ENCODE measurements at regions not wholly inside any gene's neighbourhood (a gene's known extent, or its start where the extent isn't known, plus 50 kb on each side); places are given as distances from the start of the nearest gene placed in this dataset.
"Not testable (repeated sequence)": the region's sequence is repeated elsewhere in the genome, so short reads cannot be mapped to it uniquely, and the experiment has no call there.

GRCh38 chr19:29884466-29884865, 57.6 kb upstream of the URI1 start:
- H3F3A ChIP-seq (ENCODE audit: insufficient read depth, low read depth), result no peaks in the 10 kb centered on the region
- no peaks in the 10 kb centered on the region for H3K79me2 ChIP-seq (ENCODE audit: low read depth)
- DNase-seq, result no peak
- H3K36me3 ChIP-seq (ENCODE audit: low read depth), result no peaks in the 10 kb centered on the region
- TF ChIP-seq CTCF (conservative IDR thresholded peaks at IDR 0.05) (no peak), EZH2 (IDR thresholded peaks at IDR 0.05; ENCODE audit: low read depth) (no peak)
- H4K20me1 ChIP-seq (ENCODE audit: insufficient read depth), result no peaks in the 10 kb centered on the region
- POLR2A ChIA-PET (ENCODE audit: unreplicated experiment), result no interaction called here
- no peak overlapping the region for H3K4me3 ChIP-seq
- BruUV-seq (replicated peaks), result no TSS peak
- H3K27ac ChIP-seq, result no peak overlapping the region
- H2AFZ ChIP-seq, result no peak overlapping the region
- intact Hi-C loops (cut with micrococcal nuclease; ENCODE audit: unreplicated experiment), result loop anchor here (10.0 kb wide), 1 partner anchor 410 kb away; no protein-coding TSS in a partner anchor
- H3K4me1 ChIP-seq (replicated peaks; ENCODE audit: insufficient read depth), result no peaks in the 10 kb centered on the region
- peaks cover 46% of the 10 kb centered on the region for H3K27me3 ChIP-seq (ENCODE audit: insufficient read depth, low read depth)
- CTCF ChIA-PET, result no interaction called here
- H3K9me3 ChIP-seq (ENCODE audit: insufficient read depth, low read depth), result no peaks in the 10 kb centered on the region
- no peaks in the 10 kb centered on the region for H3K9me2 ChIP-seq (ENCODE audit: insufficient read depth)
- no peak overlapping the region for H3K4me2 ChIP-seq

GRCh38 chr19:29886106-29886505, 55.9 kb upstream of the URI1 start:
- H3K36me3 ChIP-seq (ENCODE audit: low read depth); H4K20me1 ChIP-seq (ENCODE audit: insufficient read depth); H3K4me1 ChIP-seq (replicated peaks; ENCODE audit: insufficient read depth); H3K27ac ChIP-seq; POLR2A ChIA-PET (ENCODE audit: unreplicated experiment); H3K79me2 ChIP-seq (ENCODE audit: low read depth); H3K4me3 ChIP-seq; CTCF ChIA-PET; H3K9me3 ChIP-seq (ENCODE audit: insufficient read depth, low read depth); H3K9me2 ChIP-seq (ENCODE audit: insufficient read depth); H3K4me2 ChIP-seq; BruUV-seq (replicated peaks); DNase-seq; H3F3A ChIP-seq (ENCODE audit: insufficient read depth, low read depth); H2AFZ ChIP-seq: not testable (repeated sequence)
- intact Hi-C loops (cut with micrococcal nuclease; ENCODE audit: unreplicated experiment), result loop anchor here (10.0 kb wide), 1 partner anchor 409 kb away; no protein-coding TSS in a partner anchor
- H3K27me3 ChIP-seq (ENCODE audit: insufficient read depth, low read depth), result peaks cover 34% of the 10 kb centered on the region

GRCh38 chr19:29886586-29886985, 55.5 kb upstream of the URI1 start:
- Histone ChIP-seq H3K27ac (no peak overlapping the region), H3F3A (ENCODE audit: insufficient read depth, low read depth) (no peaks in the 10 kb centered on the region), H3K4me2 (no peak overlapping the region), H3K36me3 (ENCODE audit: low read depth) (no peaks in the 10 kb centered on the region), H3K4me1 (replicated peaks; ENCODE audit: insufficient read depth) (no peaks in the 10 kb centered on the region), H3K79me2 (ENCODE audit: low read depth) (no peaks in the 10 kb centered on the region), H3K4me3 (no peak overlapping the region), H2AFZ (no peak overlapping the region), H3K9me2 (ENCODE audit: insufficient read depth) (no peaks in the 10 kb centered on the region), H3K27me3 (ENCODE audit: insufficient read depth, low read depth) (peaks cover 30% of the 10 kb centered on the region), H3K9me3 (ENCODE audit: insufficient read depth, low read depth) (no peaks in the 10 kb centered on the region), H4K20me1 (ENCODE audit: insufficient read depth) (no peaks in the 10 kb centered on the region)
- POLR2A ChIA-PET (ENCODE audit: unreplicated experiment), result no interaction called here
- BruUV-seq (replicated peaks), result no TSS peak
- intact Hi-C loops (cut with micrococcal nuclease; ENCODE audit: unreplicated experiment), result loop anchor here (10.0 kb wide), 1 partner anchor 408 kb away; no protein-coding TSS in a partner anchor
- CTCF ChIA-PET, result no interaction called here
- no peak for DNase-seq
- no peak for TF ChIP-seq EZH2 (IDR thresholded peaks at IDR 0.05; ENCODE audit: low read depth)
- TF ChIP-seq CTCF (conservative IDR thresholded peaks at IDR 0.05), result no peak

GRCh38 chr19:29887442-29887855, 54.6 kb upstream of the URI1 start:
- Histone ChIP-seq H2AFZ (no peak overlapping the region), H3K9me2 (ENCODE audit: insufficient read depth) (no peaks in the 10 kb centered on the region), H3F3A (ENCODE audit: insufficient read depth, low read depth) (no peaks in the 10 kb centered on the region), H3K4me1 (replicated peaks; ENCODE audit: insufficient read depth) (no peaks in the 10 kb centered on the region), H3K9me3 (ENCODE audit: insufficient read depth, low read depth) (no peaks in the 10 kb centered on the region), H4K20me1 (ENCODE audit: insufficient read depth) (no peaks in the 10 kb centered on the region), H3K79me2 (ENCODE audit: low read depth) (no peaks in the 10 kb centered on the region), H3K27me3 (ENCODE audit: insufficient read depth, low read depth) (peaks cover 38% of the 10 kb centered on the region), H3K4me3 (no peak overlapping the region), H3K36me3 (ENCODE audit: low read depth) (no peaks in the 10 kb centered on the region), H3K4me2 (no peak overlapping the region), H3K27ac (no peak overlapping the region)
- BruUV-seq (replicated peaks), result no TSS peak
- DNase-seq, result no peak
- no peak for TF ChIP-seq EZH2 (IDR thresholded peaks at IDR 0.05; ENCODE audit: low read depth)
- no peak for TF ChIP-seq CTCF (conservative IDR thresholded peaks at IDR 0.05)
- ChIA-PET POLR2A (ENCODE audit: unreplicated experiment) (no interaction called here), CTCF (no interaction called here)
- intact Hi-C loops (cut with micrococcal nuclease; ENCODE audit: unreplicated experiment), result loop anchor here (10.0 kb wide), 1 partner anchor 407 kb away; no protein-coding TSS in a partner anchor

- H3K27ac ChIP-seq; H2AFZ ChIP-seq; H3K36me3 ChIP-seq (ENCODE audit: low read depth); BruUV-seq (replicated peaks); H3K9me3 ChIP-seq (ENCODE audit: insufficient read depth, low read depth); H4K20me1 ChIP-seq (ENCODE audit: insufficient read depth); H3K4me3 ChIP-seq; H3K79me2 ChIP-seq (ENCODE audit: low read depth); H3F3A ChIP-seq (ENCODE audit: insufficient read depth, low read depth); H3K4me1 ChIP-seq (replicated peaks; ENCODE audit: insufficient read depth); H3K9me2 ChIP-seq (ENCODE audit: insufficient read depth); H3K4me2 ChIP-seq; DNase-seq; POLR2A ChIA-PET (ENCODE audit: unreplicated experiment): not testable (repeated sequence)
- peaks cover 43% of the 10 kb centered on the region for H3K27me3 ChIP-seq (ENCODE audit: insufficient read depth, low read depth)
- CTCF ChIA-PET, result interaction anchor here (0.6 kb wide), 1 partner anchor 220 kb away, joined by 3 read pairs; no protein-coding TSS in a partner anchor
- intact Hi-C loops (cut with micrococcal nuclease; ENCODE audit: unreplicated experiment), result loop anchor here (10.0 kb wide), 1 partner anchor 407 kb away; no protein-coding TSS in a partner anchor
These were observed 54.0 kb upstream of the URI1 start for GRCh38 chr19:29888047-29888446.

Data from PC-9 (cell line).